ENCODE measurements at regions not wholly inside any gene's neighbourhood (a gene's known extent, or its start where the extent isn't known, plus 50 kb on each side); places are given as distances from the start of the nearest gene placed in this dataset.

GRCh38 chr9:99327667-99328066, 105.6 kb downstream of the SEC61B start:
- Histone ChIP-seq H4K20me1 (ENCODE audit: insufficient read depth) (no peaks in the 10 kb centered on the region), H3K4me3 (ENCODE audit: low read depth in 2 of 2, low read length in 1 of 2) (no peak overlapping the region)
- POLR2A ChIA-PET = no interaction called here

GRCh38 chr9:99335280-99335679, 113.2 kb downstream of the SEC61B start:
- H3K4me1 ChIP-seq (ENCODE audit: control insufficient read depth in 1 of 2, insufficient read depth in 2 of 2, low read depth in 1 of 2, low read length in 1 of 2) = no peaks in the 10 kb centered on the region
- H3F3A ChIP-seq (replicated peaks; ENCODE audit: insufficient read depth) = no peaks in the 10 kb centered on the region
- TF ChIP-seq GATA2 (CRISPR knock-in tag; IDR thresholded peaks at IDR 0.05) = no peak
- no peak for TF ChIP-seq JUND (IDR thresholded peaks at IDR 0.05)
- TF ChIP-seq USF1 (IDR thresholded peaks at IDR 0.05; ENCODE audit: borderline replicate concordance, low read depth) = no peak
- no peak for TF ChIP-seq NFIC (IDR thresholded peaks at IDR 0.05; ENCODE audit: borderline replicate concordance)
- TF ChIP-seq YY1 (IDR thresholded peaks at IDR 0.05; ENCODE audit: low read depth) = no peak
- no peak for TF ChIP-seq USF2 (IDR thresholded peaks at IDR 0.05; ENCODE audit: borderline replicate concordance, low read depth, low read length)
- TF ChIP-seq POLR2AphosphoS5 (IDR thresholded peaks at IDR 0.05; ENCODE audit: low read depth, low read length) = no peak
- TF ChIP-seq FOXM1 (IDR thresholded peaks at IDR 0.05; ENCODE audit: low read depth) = no peak
- TF ChIP-seq NRF1 (IDR thresholded peaks at IDR 0.05; ENCODE audit: low read depth, low read length) = no peak
- TF ChIP-seq FOXJ3 (CRISPR knock-in tag; IDR thresholded peaks at IDR 0.05) = no peak
- no peak for TF ChIP-seq GABPA (IDR thresholded peaks at IDR 0.05; ENCODE audit: low read depth)
- no peak for TF ChIP-seq ELF1 (IDR thresholded peaks at IDR 0.05)
- TF ChIP-seq SIN3A (IDR thresholded peaks at IDR 0.05; ENCODE audit: borderline replicate concordance, low read depth, low read length) = no peak
- no peak for TF ChIP-seq RXRA (IDR thresholded peaks at IDR 0.05; ENCODE audit: borderline replicate concordance, low read depth)
- TF ChIP-seq CTCF (IDR thresholded peaks at IDR 0.05) = no peak
- no peak for TF ChIP-seq SMC3 (IDR thresholded peaks at IDR 0.05; ENCODE audit: low read depth, low read length)
- H3K9me2 ChIP-seq = no peaks in the 10 kb centered on the region
- H3K9me3 ChIP-seq = no peaks in the 10 kb centered on the region
- H3K4me2 ChIP-seq = no peak overlapping the region
- no peak overlapping the region for H3K9ac ChIP-seq
- H3K36me3 ChIP-seq (replicated peaks in 1 of 2; ENCODE audit: control insufficient read depth in 1 of 2, insufficient read depth in 2 of 2, low read length in 1 of 2) = no peaks in the 10 kb centered on the region
- DNase-seq = no peak
- ChIA-PET POLR2A (no interaction called here), CTCF (no interaction called here)
- no peak overlapping the region for H3K27ac ChIP-seq (ENCODE audit: low read depth in 2 of 2, low read length in 1 of 2)
- no peaks in the 10 kb centered on the region for H3K27me3 ChIP-seq (ENCODE audit: insufficient read depth)
- WGBS (ENCODE audit: low lambda C conversion rate) = 77% methylated on average over 4 of the region's 4 CpGs
- no peaks in the 10 kb centered on the region for H3K79me2 ChIP-seq (ENCODE audit: insufficient read depth)
- H3K4me3 ChIP-seq (ENCODE audit: low read depth in 2 of 2, low read length in 1 of 2) = no peak overlapping the region
- H4K20me1 ChIP-seq (ENCODE audit: insufficient read depth) = no peaks in the 10 kb centered on the region
- no peak overlapping the region for H2AFZ ChIP-seq (ENCODE audit: low read depth)

More at GRCh38 chr9:99327667-99328066, 105.6 kb downstream of the SEC61B start:
- WGBS (ENCODE audit: low lambda C conversion rate) = 78% methylated on average over 3 of the region's 3 CpGs
- Histone ChIP-seq H3K79me2 (ENCODE audit: insufficient read depth) (no peaks in the 10 kb centered on the region), H3K9me3 (no peaks in the 10 kb centered on the region), H3K4me1 (ENCODE audit: control insufficient read depth in 1 of 2, insufficient read depth in 2 of 2, low read depth in 1 of 2, low read length in 1 of 2) (no peaks in the 10 kb centered on the region), H3K4me2 (no peak overlapping the region), H2AFZ (ENCODE audit: low read depth) (no peak overlapping the region), H3K9me2 (no peaks in the 10 kb centered on the region), H3K36me3 (replicated peaks in 1 of 2; ENCODE audit: control insufficient read depth in 1 of 2, insufficient read depth in 2 of 2, low read length in 1 of 2) (no peaks in the 10 kb centered on the region), H3F3A (replicated peaks; ENCODE audit: insufficient read depth) (no peaks in the 10 kb centered on the region), H3K27ac (ENCODE audit: low read depth in 2 of 2, low read length in 1 of 2) (no peak overlapping the region), H3K9ac (no peak overlapping the region), H3K27me3 (ENCODE audit: insufficient read depth) (no peaks in the 10 kb centered on the region)
- no peak for DNase-seq
- CTCF ChIA-PET = interaction anchor here (0.9 kb wide), 1 partner anchor 49 kb away, joined by 3 read pairs; no protein-coding TSS in a partner anchor
- TF ChIP-seq RFX5 (IDR thresholded peaks at IDR 0.05; ENCODE audit: low read length) = no peak
- TF ChIP-seq MAX (IDR thresholded peaks at IDR 0.05; ENCODE audit: low read depth) = no peak
- no peak for TF ChIP-seq IRF3 (IDR thresholded peaks at IDR 0.05; ENCODE audit: low read depth, low read length)
